ENCODE measurements at regions not wholly inside any gene's neighbourhood (a gene's known extent, or its start where the extent isn't known, plus 50 kb on each side); places are given as distances from the start of the nearest gene placed in this dataset.

GRCh38 chr3:94694894-94695293, 632.0 kb downstream of the NSUN3 start:
- DNase-seq (ENCODE audit: low read depth, low spot score) = no peak
- Mint-ChIP-seq H3K36me3 (ENCODE audit: low read depth) (no peaks in the 10 kb centered on the region), H3K27ac (ENCODE audit: unreplicated experiment) (no peak overlapping the region), H3K4me3 (no peak overlapping the region), H3K9me3 (peaks cover 8% of the 10 kb centered on the region), H3K27me3 (ENCODE audit: low read depth) (no peaks in the 10 kb centered on the region), H3K4me1 (peaks cover 20% of the 10 kb centered on the region)
- TF ChIP-seq CTCF (conservative IDR thresholded peaks at IDR 0.05) = no peak

- Mint-ChIP-seq H3K36me3 (ENCODE audit: low read depth) (peaks cover 3% of the 10 kb centered on the region), H3K4me3 (no peak overlapping the region), H3K9me3 (peaks cover 15% of the 10 kb centered on the region), H3K27me3 (ENCODE audit: low read depth) (no peaks in the 10 kb centered on the region), H3K4me1 (no peaks in the 10 kb centered on the region), H3K27ac (ENCODE audit: unreplicated experiment) (no peak overlapping the region)
- no peak for DNase-seq (ENCODE audit: low read depth, low spot score)
- TF ChIP-seq CTCF (conservative IDR thresholded peaks at IDR 0.05) = no peak
Observed at GRCh38 chr3:94704467-94704866, 641.6 kb downstream of the NSUN3 start.

- DNase-seq (ENCODE audit: low read depth, low spot score) = no peak
- no peak overlapping the region for H3K27ac Mint-ChIP-seq (ENCODE audit: unreplicated experiment)
- no peak overlapping the region for H3K4me3 Mint-ChIP-seq
- no peak for TF ChIP-seq CTCF (conservative IDR thresholded peaks at IDR 0.05)
- no peaks in the 10 kb centered on the region for H3K27me3 Mint-ChIP-seq (ENCODE audit: low read depth)
- H3K9me3 Mint-ChIP-seq = peaks cover 9% of the 10 kb centered on the region
- peaks cover 3% of the 10 kb centered on the region for H3K36me3 Mint-ChIP-seq (ENCODE audit: low read depth)
- no peaks in the 10 kb centered on the region for H3K4me1 Mint-ChIP-seq
Observed at GRCh38 chr3:94709249-94709902, 646.5 kb downstream of the NSUN3 start.

GRCh38 chr3:94714194-94714593, 651.3 kb downstream of the NSUN3 start:
- H3K4me1 Mint-ChIP-seq = no peaks in the 10 kb centered on the region
- no peak overlapping the region for H3K27ac Mint-ChIP-seq (ENCODE audit: unreplicated experiment)
- H3K36me3 Mint-ChIP-seq (ENCODE audit: low read depth) = no peaks in the 10 kb centered on the region
- TF ChIP-seq CTCF (conservative IDR thresholded peaks at IDR 0.05) = no peak
- peaks cover 3% of the 10 kb centered on the region for H3K9me3 Mint-ChIP-seq
- H3K27me3 Mint-ChIP-seq (ENCODE audit: low read depth) = no peaks in the 10 kb centered on the region
- no peak for DNase-seq (ENCODE audit: low read depth, low spot score)
- H3K4me3 Mint-ChIP-seq = no peak overlapping the region

GRCh38 chr3:94716326-94717018, 653.6 kb downstream of the NSUN3 start:
- H3K4me1 Mint-ChIP-seq = no peaks in the 10 kb centered on the region
- no peak for DNase-seq (ENCODE audit: low read depth, low spot score)
- no peak overlapping the region for H3K4me3 Mint-ChIP-seq
- peaks cover 8% of the 10 kb centered on the region for H3K27me3 Mint-ChIP-seq (ENCODE audit: low read depth)
- peaks cover 3% of the 10 kb centered on the region for H3K9me3 Mint-ChIP-seq
- H3K36me3 Mint-ChIP-seq (ENCODE audit: low read depth) = no peaks in the 10 kb centered on the region
- peak; percentile 42 for TF ChIP-seq CTCF (conservative IDR thresholded peaks at IDR 0.05)
- H3K27ac Mint-ChIP-seq (ENCODE audit: unreplicated experiment) = no peak overlapping the region

All from neural crest cell (in vitro differentiated cells).